D341Med (cell line): ENCODE measurements at regions not wholly inside any gene's neighbourhood (a gene's known extent, or its start where the extent isn't known, plus 50 kb on each side); places are given as distances from the start of the nearest gene placed in this dataset.
"Not testable (repeated sequence)": the region's sequence is repeated elsewhere in the genome, so short reads cannot be mapped to it uniquely, and the experiment has no call there.

ENCODE experiments used
- DNase-seq: peaks from one replicate; pipeline ENCODE4 v3.0.0; 2012; ENCODE audit warnings: low spot score

- DNase-seq, result not testable (repeated sequence)
Measured at GRCh38 chr1:146281522-146281921, 52.7 kb upstream of the NOTCH2NLA start.

- not testable (repeated sequence) for DNase-seq
Measured at GRCh38 chr1:146278758-146279157, 49.9 kb upstream of the NOTCH2NLA start.
